Neuronal stem cell (in vitro differentiated cells): ENCODE measurements at regions not wholly inside any gene's neighbourhood (a gene's known extent, or its start where the extent isn't known, plus 50 kb on each side); places are given as distances from the start of the nearest gene placed in this dataset.

Experiments used
- DNase-seq: peaks from one replicate; pipeline ENCODE4 v3.0.0-alpha.2; 2013; ENCODE audit warnings: low spot score
- H2AFZ ChIP-seq: one replicate; pipeline ENCODE4 v1.6.1; 2013; ENCODE audit warnings: mild to moderate bottlenecking, low read length, inconsistent platforms
- H2AK5ac ChIP-seq: 2 replicates; pipeline ENCODE4 v1.6.1; 2013; ENCODE audit warnings: low read depth, mild to moderate bottlenecking, inconsistent platforms, low read length, moderate library complexity, mixed read lengths
- H2BK120ac ChIP-seq: 2 replicates; pipeline ENCODE4 v1.6.1; 2013; ENCODE audit warnings: low read depth, mild to moderate bottlenecking, inconsistent platforms, low read length, moderate library complexity, mixed read lengths
- H2BK12ac ChIP-seq: one replicate; pipeline ENCODE4 v1.6.1; 2013; ENCODE audit warnings: low read length, inconsistent platforms
- H2BK15ac ChIP-seq: 2 replicates; pipeline ENCODE4 v1.6.1; 2013; ENCODE audit warnings: mild to moderate bottlenecking, low read length, inconsistent platforms, mixed read lengths
- H2BK5ac ChIP-seq: one replicate; pipeline ENCODE4 v1.6.1; 2013; ENCODE audit warnings: inconsistent platforms, mild to moderate bottlenecking, low read length, moderate library complexity
- H3K14ac ChIP-seq: one replicate; pipeline ENCODE4 v1.6.1; 2013; ENCODE audit warnings: low read length, inconsistent platforms
- H3K18ac ChIP-seq: 2 replicates; pipeline ENCODE4 v1.6.1; 2013; ENCODE audit warnings: low read length, inconsistent platforms
- H3K23ac ChIP-seq: 2 replicates; pipeline ENCODE4 v1.6.1; 2013; ENCODE audit warnings: low read depth, mild to moderate bottlenecking, mixed read lengths, low read length, inconsistent platforms; ENCODE audit not compliant: poor library complexity
- H3K27ac ChIP-seq: replicated peaks from 3 replicates; pipeline ENCODE4 v1.5.1; 2013; ENCODE audit warnings: low read length, inconsistent platforms
- H3K27me3 ChIP-seq, 3 experiments: 2 replicates each; pipeline ENCODE4 v1.6.1; 2013; ENCODE audit warnings: low read length in 3 of 3, mild to moderate bottlenecking in 2 of 3, inconsistent platforms in 1 of 3, low read depth in 1 of 3, mixed read lengths in 1 of 3, moderate library complexity in 1 of 3; ENCODE audit not compliant: control insufficient read depth in 3 of 3, insufficient read depth in 3 of 3
- H3K36me3 ChIP-seq, 2 donors: replicated peaks in 1 of 2; 2 replicates each; pipeline ENCODE4 v1.6.1; 2013; ENCODE audit warnings: low read length in 2 of 2; ENCODE audit not compliant: control insufficient read depth in 2 of 2, insufficient read depth in 2 of 2
- H3K4ac ChIP-seq: 2 replicates; pipeline ENCODE4 v1.6.1; 2013; ENCODE audit warnings: inconsistent platforms, mild to moderate bottlenecking, low read length, moderate library complexity
- H3K4me1 ChIP-seq, 2 donors: 1 replicate in 1 of 2; 2 replicates in 1 of 2; pipeline ENCODE4 v1.6.1; 2013; ENCODE audit warnings: low read length in 2 of 2, low read depth in 1 of 2; ENCODE audit not compliant: control insufficient read depth in 2 of 2, insufficient read depth in 1 of 2
- H3K4me2 ChIP-seq: one replicate; pipeline ENCODE4 v1.6.1; 2013; ENCODE audit warnings: mild to moderate bottlenecking, low read length, inconsistent platforms; ENCODE audit not compliant: insufficient read depth, poor library complexity, severe bottlenecking
- H3K4me3 ChIP-seq, 2 donors: 2 replicates each; pipeline ENCODE4 v1.5.1; 2013; ENCODE audit warnings: low read length in 2 of 2, mild to moderate bottlenecking in 2 of 2, inconsistent platforms in 1 of 2, moderate library complexity in 1 of 2
- H3K79me1 ChIP-seq: one replicate; pipeline ENCODE4 v1.6.1; 2013; ENCODE audit warnings: low read depth, mild to moderate bottlenecking, inconsistent platforms, low read length, moderate library complexity
- H3K9ac ChIP-seq: one replicate; pipeline ENCODE4 v1.6.1; 2013; ENCODE audit warnings: mild to moderate bottlenecking, low read depth, low read length, inconsistent platforms; ENCODE audit not compliant: poor library complexity
- H3K9me3 ChIP-seq, 2 donors: replicated peaks in 1 of 2; 2 replicates each; pipeline versions ENCODE3 to v1.6.1; 2013; ENCODE audit warnings: low read length in 2 of 2, mild to moderate bottlenecking in 2 of 2, inconsistent platforms in 1 of 2, low read depth in 1 of 2, mixed read lengths in 1 of 2, moderate library complexity in 1 of 2; ENCODE audit not compliant: control insufficient read depth in 2 of 2, insufficient read depth in 1 of 2
- H4K8ac ChIP-seq: one replicate; pipeline ENCODE4 v1.6.1; 2013; ENCODE audit warnings: low read depth, mild to moderate bottlenecking, inconsistent platforms, low read length, moderate library complexity
- H4K91ac ChIP-seq: one replicate; pipeline ENCODE4 v1.6.1; 2013; ENCODE audit warnings: low read length, low read depth, mild to moderate bottlenecking, inconsistent platforms; ENCODE audit not compliant: poor library complexity
- WGBS, 2 donors: extraction: QIAGEN DNeasy Blood & Tissue Kit; methylation state at CpG; one replicate each; pipeline ENCODE4 v1.1.7; 2013; ENCODE audit warnings: missing lambda C conversion rate in 2 of 2, mixed read lengths in 1 of 2; ENCODE audit not compliant: insufficient read length in 2 of 2, insufficient replicate concordance in 1 of 2; ENCODE audit errors: extremely low coverage in 2 of 2; 5-methylcytosine and 5-hydroxymethylcytosine counted together

DNA sequence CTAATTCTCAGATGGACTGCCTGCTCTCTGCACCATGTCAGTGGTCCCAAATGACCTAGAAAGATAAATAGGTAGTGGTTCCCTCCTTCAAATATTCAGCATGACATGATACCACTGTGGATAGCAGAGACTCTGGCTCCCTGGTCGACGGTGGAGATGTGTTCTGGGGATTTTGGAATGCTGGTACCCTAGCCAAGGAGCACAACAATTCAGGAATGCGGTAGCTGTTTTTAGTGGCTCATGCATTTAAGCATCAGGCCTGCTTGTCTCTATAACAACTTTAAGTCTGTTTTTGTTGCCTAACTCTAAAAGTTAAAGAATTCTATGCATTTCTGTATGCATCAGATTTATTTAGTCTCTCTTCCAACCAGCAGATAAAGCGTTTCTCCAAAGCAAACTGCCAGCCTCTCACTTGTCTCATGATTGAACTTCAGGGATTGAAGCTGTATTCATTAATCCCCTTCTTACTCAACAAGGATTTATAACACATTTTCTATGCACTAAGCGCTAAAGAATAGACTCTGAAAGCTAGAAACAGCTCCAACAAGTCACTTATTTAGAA lies 164.9 kb upstream of the BMP4 start:
- H3K4ac ChIP-seq, result no peak overlapping the region
- no peak overlapping the region for H4K8ac ChIP-seq
- no peak overlapping the region for H3K23ac ChIP-seq
- no peaks in the 10 kb centered on the region for H3K36me3 ChIP-seq
- no peak overlapping the region for H4K91ac ChIP-seq
- no peaks in the 10 kb centered on the region for H3K9me3 ChIP-seq
- H3K9ac ChIP-seq, result no peak overlapping the region
- H3K4me1 ChIP-seq, result peaks cover 0 to 7% of the 10 kb centered on the region in 2 donors
- H2BK12ac ChIP-seq, result no peak overlapping the region
- no peak for DNase-seq
- H3K27me3 ChIP-seq, result no peaks in the 10 kb centered on the region
- H2AK5ac ChIP-seq, result no peak overlapping the region
- H2AFZ ChIP-seq, result no peak overlapping the region
- H2BK120ac ChIP-seq, result no peak overlapping the region
- no peak overlapping the region for H3K4me2 ChIP-seq
- no peak overlapping the region for H2BK15ac ChIP-seq
- no peak overlapping the region for H3K18ac ChIP-seq
- no peak overlapping the region for H3K14ac ChIP-seq
- H3K79me1 ChIP-seq, result no peaks in the 10 kb centered on the region
- no peak overlapping the region for H3K4me3 ChIP-seq
- no peak overlapping the region for H3K27ac ChIP-seq
- WGBS, 2 donors, result no CpG with 5 or more reads among the region's 5 CpGs
- H2BK5ac ChIP-seq, result no peak overlapping the region

DNA sequence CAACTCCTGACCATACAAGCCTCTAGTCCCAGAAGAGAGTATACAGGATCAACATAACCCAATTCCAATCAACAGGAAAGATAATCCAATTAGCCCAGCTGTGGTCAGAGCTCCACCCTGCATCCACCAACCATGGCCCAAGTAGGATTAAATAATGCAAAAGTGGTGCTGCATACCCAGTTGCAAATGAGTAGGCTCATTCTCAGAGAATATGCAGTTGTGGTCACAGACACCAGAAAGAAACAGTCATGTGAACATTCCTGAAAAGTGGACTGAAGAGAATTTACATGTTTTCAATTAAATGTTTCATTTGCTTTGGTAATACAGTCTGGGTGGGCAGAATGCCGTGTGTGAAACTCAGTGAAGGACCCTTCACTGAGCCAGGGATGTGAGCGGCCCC lies 167.2 kb upstream of the BMP4 start:
- Histone ChIP-seq H2BK15ac (no peak overlapping the region), H3K27ac (no peak overlapping the region), H3K14ac (no peak overlapping the region), H3K36me3 (no peaks in the 10 kb centered on the region), H3K4me1 (peaks cover 0 to 7% of the 10 kb centered on the region in 2 donors), H3K79me1 (no peaks in the 10 kb centered on the region), H3K27me3 (no peaks in the 10 kb centered on the region), H2BK5ac (no peak overlapping the region), H3K4me2 (no peak overlapping the region), H2AK5ac (no peak overlapping the region), H3K4me3 (no peak overlapping the region), H2AFZ (no peak overlapping the region), H2BK120ac (no peak overlapping the region), H2BK12ac (no peak overlapping the region), H4K91ac (no peak overlapping the region), H3K9ac (no peak overlapping the region), H3K4ac (no peak overlapping the region), H4K8ac (no peak overlapping the region), H3K18ac (no peak overlapping the region), H3K23ac (no peak overlapping the region), H3K9me3 (no peaks in the 10 kb centered on the region)
- no peak for DNase-seq
- WGBS, 2 donors, result no CpG with 5 or more reads among the region's 2 CpGs

DNA sequence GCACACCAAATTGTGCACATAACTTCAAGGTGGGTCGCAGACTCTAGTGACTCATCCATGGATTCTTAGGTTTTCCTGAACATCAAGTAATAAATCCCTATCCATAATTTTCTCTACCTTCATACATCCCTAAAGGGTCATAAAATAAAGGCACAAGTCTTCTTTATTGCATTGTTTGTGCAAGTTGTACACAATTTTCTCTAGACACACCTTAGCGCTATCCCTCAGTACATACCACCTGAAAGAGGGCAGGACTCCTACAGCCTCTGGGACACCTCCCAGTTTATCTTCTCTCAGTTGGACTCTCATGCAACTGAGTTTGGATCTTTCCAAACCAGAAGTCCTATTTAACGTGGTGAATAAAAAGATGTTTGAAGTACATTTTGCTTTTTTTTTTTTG lies 168.5 kb upstream of the BMP4 start:
- Histone ChIP-seq H3K9me3 (no peaks in the 10 kb centered on the region), H3K27ac (no peak overlapping the region), H2BK12ac (no peak overlapping the region), H3K79me1 (no peaks in the 10 kb centered on the region), H3K4ac (no peak overlapping the region), H3K4me3 (no peak overlapping the region), H3K4me1 (peaks cover 0 to 5% of the 10 kb centered on the region in 2 donors), H2BK15ac (no peak overlapping the region), H3K9ac (no peak overlapping the region), H3K27me3 (no peaks in the 10 kb centered on the region), H2AFZ (no peak overlapping the region), H2BK120ac (no peak overlapping the region), H4K8ac (no peak overlapping the region), H2AK5ac (no peak overlapping the region), H3K18ac (no peak overlapping the region), H4K91ac (no peak overlapping the region), H3K36me3 (no peaks in the 10 kb centered on the region), H3K14ac (no peak overlapping the region), H3K23ac (no peak overlapping the region), H3K4me2 (no peak overlapping the region), H2BK5ac (no peak overlapping the region)
- no peak for DNase-seq
- WGBS, 2 donors, result no CpG with 5 or more reads among the region's 3 CpGs

DNA sequence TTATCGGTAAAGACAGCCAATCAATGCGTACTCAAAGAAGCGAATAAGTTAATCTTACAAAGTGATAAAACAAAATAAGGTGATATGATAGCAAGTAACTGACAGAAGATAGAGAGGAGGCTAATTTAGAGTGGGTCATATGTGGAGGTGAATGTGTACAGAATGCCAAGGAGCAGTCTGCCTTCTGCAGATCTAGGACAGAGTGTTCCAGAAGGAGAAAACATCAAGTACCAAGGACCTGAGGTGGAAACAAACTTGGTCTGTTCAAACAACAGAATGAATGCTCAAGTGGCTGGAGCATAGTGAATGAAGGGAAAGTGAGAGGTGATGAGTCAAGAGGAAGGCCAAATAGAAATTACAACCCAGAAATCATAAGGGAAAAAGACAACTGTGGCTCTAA lies 170.3 kb upstream of the BMP4 start:
- no CpG with 5 or more reads among the region's 3 CpGs for WGBS, 2 donors
- Histone ChIP-seq H3K9ac (no peak overlapping the region), H3K4ac (no peak overlapping the region), H2BK120ac (no peak overlapping the region), H3K9me3 (no peaks in the 10 kb centered on the region), H3K14ac (no peak overlapping the region), H3K27ac (no peak overlapping the region), H3K18ac (no peak overlapping the region), H2BK12ac (no peak overlapping the region), H2AK5ac (no peak overlapping the region), H2BK15ac (no peak overlapping the region), H4K91ac (no peak overlapping the region), H3K36me3 (no peaks in the 10 kb centered on the region), H3K27me3 (no peaks in the 10 kb centered on the region), H3K4me3 (no peak overlapping the region), H2BK5ac (no peak overlapping the region), H3K79me1 (no peaks in the 10 kb centered on the region), H4K8ac (no peak overlapping the region), H3K4me1 (no peaks in the 10 kb centered on the region), H3K23ac (no peak overlapping the region), H2AFZ (no peak overlapping the region), H3K4me2 (no peak overlapping the region)
- DNase-seq, result no peak
